Memory B cell (primary cell): ENCODE measurements at regions not wholly inside any gene's neighbourhood (a gene's known extent, or its start where the extent isn't known, plus 50 kb on each side); places are given as distances from the start of the nearest gene placed in this dataset.

Experiments used
- ATAC-seq: fragments of 150-1000 bp; cut with Tn5 transposase; 2 replicates; pipeline ENCODE4 v1.10.0; 2021; ENCODE audit warnings: low read depth, mild to moderate bottlenecking, moderate library complexity
- DNase-seq, 2 donors: peaks; one replicate each; pipeline ENCODE4 v3.0.0; 2022; ENCODE audit warnings: low spot score in 2 of 2
- H3K27ac Mint-ChIP-seq: one replicate; pipeline ENCODE4 v1.8.0; 2022; ENCODE audit warnings: mild to moderate bottlenecking, moderate library complexity, mixed read lengths
- H3K27me3 Mint-ChIP-seq: one replicate; pipeline ENCODE4 v1.8.0; 2022; ENCODE audit warnings: mixed read lengths
- H3K36me3 Mint-ChIP-seq: one replicate; pipeline ENCODE4 v1.8.0; 2022; ENCODE audit warnings: mild to moderate bottlenecking, mixed read lengths
- H3K4me1 Mint-ChIP-seq: one replicate; pipeline ENCODE4 v1.8.0; 2022; ENCODE audit warnings: mixed read lengths
- H3K4me3 Mint-ChIP-seq: one replicate; pipeline ENCODE4 v1.8.0; 2022; ENCODE audit warnings: mild to moderate bottlenecking, moderate library complexity, mixed read lengths
- H3K9me3 Mint-ChIP-seq: one replicate; pipeline ENCODE4 v1.8.0; 2022; ENCODE audit warnings: mixed read lengths

- Mint-ChIP-seq H3K27me3 (no peaks in the 10 kb centered on the region), H3K36me3 (no peaks in the 10 kb centered on the region), H3K9me3 (peaks cover 11% of the 10 kb centered on the region), H3K4me3 (no peak overlapping the region), H3K4me1 (no peaks in the 10 kb centered on the region), H3K27ac (no peak overlapping the region)
- DNase-seq (no peak), ATAC-seq (no peak)
These were observed 323.5 kb upstream of the SALL1 start for GRCh38 chr16:51474414-51475091.

- no peaks in the 10 kb centered on the region for H3K36me3 Mint-ChIP-seq
- H3K4me3 Mint-ChIP-seq, result no peak overlapping the region
- no peak overlapping the region for H3K27ac Mint-ChIP-seq
- peaks cover 11% of the 10 kb centered on the region for H3K9me3 Mint-ChIP-seq
- DNase-seq (no peak), ATAC-seq (no peak)
- H3K27me3 Mint-ChIP-seq, result no peaks in the 10 kb centered on the region
- no peaks in the 10 kb centered on the region for H3K4me1 Mint-ChIP-seq
These were observed 322.0 kb upstream of the SALL1 start for GRCh38 chr16:51473091-51473490.

DNA sequence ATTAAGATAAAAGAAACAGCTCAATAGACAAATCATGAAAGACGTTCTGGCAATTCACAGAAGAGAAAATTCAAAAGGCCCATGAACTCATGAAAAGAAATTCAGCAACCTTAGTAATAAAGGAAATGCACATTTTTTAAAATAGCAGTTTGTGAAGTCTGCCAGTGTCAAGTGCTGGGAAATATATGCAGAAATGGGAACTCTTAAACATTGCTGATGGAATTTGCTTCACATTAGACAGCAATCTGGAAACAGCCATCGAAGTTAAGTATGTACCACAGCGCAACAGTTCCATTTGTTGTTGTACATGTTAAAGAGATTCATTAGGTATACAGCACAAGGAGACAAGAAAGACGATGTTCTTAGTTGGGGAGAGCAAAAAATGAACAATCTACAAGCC is 319.4 kb upstream of the SALL1 start:
- H3K27me3 Mint-ChIP-seq, result no peaks in the 10 kb centered on the region

DNA sequence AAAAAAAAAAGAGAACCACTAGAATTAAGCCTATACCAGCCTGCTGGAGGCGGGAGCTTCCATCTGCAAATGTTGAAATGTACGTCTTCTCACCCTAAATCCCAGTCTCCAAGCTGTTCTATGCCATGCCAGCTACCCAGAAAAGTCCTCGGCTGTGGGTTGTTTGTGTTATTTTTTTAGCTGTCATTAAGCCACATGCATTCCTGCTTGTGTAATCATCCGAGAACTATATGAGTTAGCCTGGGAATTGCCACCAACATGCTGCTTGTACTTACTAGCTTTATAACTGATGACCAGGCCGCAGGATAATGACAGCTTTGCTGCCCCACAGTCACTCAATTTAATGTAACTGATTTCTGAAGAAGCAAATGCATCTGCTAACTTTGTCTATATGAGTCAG is 313.9 kb upstream of the SALL1 start:
- ATAC-seq (no peak), DNase-seq (no peak)
- no peaks in the 10 kb centered on the region for H3K36me3 Mint-ChIP-seq

More for the DNA sequence above, 319.4 kb upstream of the SALL1 start:
- Mint-ChIP-seq H3K4me1 (no peaks in the 10 kb centered on the region), H3K27ac (no peak overlapping the region), H3K9me3 (peaks cover 8% of the 10 kb centered on the region), H3K4me3 (no peak overlapping the region), H3K36me3 (no peaks in the 10 kb centered on the region)
- DNase-seq (no peak), ATAC-seq (no peak)

DNA sequence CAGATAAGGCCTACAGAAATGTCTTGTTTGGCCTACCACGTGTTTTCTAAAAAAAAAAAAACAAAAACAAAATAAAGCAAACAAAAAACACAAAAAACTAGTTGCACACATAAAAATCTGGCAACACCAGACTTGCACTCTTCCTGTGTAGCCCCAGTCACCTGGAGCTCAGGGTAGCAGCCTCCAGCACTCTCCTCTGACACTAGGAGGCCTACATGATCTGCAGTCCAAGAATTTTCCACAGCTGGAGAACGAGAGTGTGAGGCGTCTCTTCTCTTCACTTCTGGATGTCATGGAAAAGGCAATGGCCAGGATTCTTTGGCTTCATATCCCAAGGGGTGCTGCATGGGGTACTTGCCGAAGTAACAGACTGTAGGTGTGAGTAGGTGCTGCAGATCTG is 310.2 kb upstream of the SALL1 start:
- H3K4me1 Mint-ChIP-seq, result no peaks in the 10 kb centered on the region
- no peaks in the 10 kb centered on the region for H3K36me3 Mint-ChIP-seq
- no peaks in the 10 kb centered on the region for H3K27me3 Mint-ChIP-seq
- no peak overlapping the region for H3K27ac Mint-ChIP-seq
- H3K4me3 Mint-ChIP-seq, result no peak overlapping the region
- no peak for DNase-seq
- no peak for ATAC-seq
- H3K9me3 Mint-ChIP-seq, result peaks cover 2% of the 10 kb centered on the region

More for the DNA sequence above, 313.9 kb upstream of the SALL1 start:
- no peak overlapping the region for H3K27ac Mint-ChIP-seq
- no peaks in the 10 kb centered on the region for H3K4me1 Mint-ChIP-seq
- H3K27me3 Mint-ChIP-seq, result no peaks in the 10 kb centered on the region
- H3K4me3 Mint-ChIP-seq, result no peak overlapping the region
- H3K9me3 Mint-ChIP-seq, result peaks cover 3% of the 10 kb centered on the region

DNA sequence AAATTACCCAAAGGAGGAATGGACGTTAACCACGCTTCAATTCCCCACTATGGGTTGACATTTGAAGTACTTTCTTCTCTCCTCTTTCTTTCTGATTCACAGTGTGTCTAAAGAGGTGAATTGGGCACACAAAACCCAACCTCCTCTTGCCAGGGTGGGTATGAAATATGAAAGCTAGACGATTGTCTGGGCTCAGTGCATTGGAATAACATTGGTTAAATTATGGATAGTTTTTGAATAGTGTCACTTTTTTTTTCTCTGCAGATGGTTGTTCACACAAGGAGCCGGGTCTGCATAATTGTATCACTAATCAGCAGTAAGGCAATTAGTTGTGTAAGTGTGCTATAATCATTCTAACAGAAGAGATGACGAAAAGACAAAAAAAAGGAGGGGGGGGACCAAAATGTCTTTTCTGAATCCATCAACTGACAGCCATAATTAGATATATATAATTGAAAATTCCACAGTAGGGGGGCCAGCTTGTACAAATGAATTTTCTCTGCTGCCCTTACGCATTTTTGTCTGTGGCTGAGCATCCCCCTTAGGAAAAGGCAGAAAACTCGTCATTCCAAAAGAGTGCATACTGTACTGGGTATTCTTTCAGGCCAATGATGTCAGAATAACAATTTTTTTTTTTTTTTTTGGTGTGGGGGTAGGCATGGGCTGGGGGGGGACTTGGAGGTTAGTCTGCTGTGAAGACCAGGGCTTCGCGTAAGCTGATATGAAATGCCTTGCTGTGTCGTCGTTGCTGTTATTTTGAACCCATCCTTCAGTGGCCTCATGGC is 307.5 kb upstream of the SALL1 start:
- H3K36me3 Mint-ChIP-seq, result no peaks in the 10 kb centered on the region
- DNase-seq (no peak), ATAC-seq (no peak)
- H3K27ac Mint-ChIP-seq, result no peak overlapping the region
- no peak overlapping the region for H3K4me3 Mint-ChIP-seq
- H3K27me3 Mint-ChIP-seq, result no peaks in the 10 kb centered on the region
- peaks cover 2% of the 10 kb centered on the region for H3K9me3 Mint-ChIP-seq
- no peaks in the 10 kb centered on the region for H3K4me1 Mint-ChIP-seq

GRCh38 chr16:51457775-51458174 is 306.7 kb upstream of the SALL1 start:
- Mint-ChIP-seq H3K9me3 (peaks cover 2% of the 10 kb centered on the region), H3K36me3 (no peaks in the 10 kb centered on the region), H3K27ac (no peak overlapping the region), H3K4me1 (no peaks in the 10 kb centered on the region), H3K27me3 (no peaks in the 10 kb centered on the region), H3K4me3 (no peak overlapping the region)
- DNase-seq, result no peak
- no peak for ATAC-seq

DNA sequence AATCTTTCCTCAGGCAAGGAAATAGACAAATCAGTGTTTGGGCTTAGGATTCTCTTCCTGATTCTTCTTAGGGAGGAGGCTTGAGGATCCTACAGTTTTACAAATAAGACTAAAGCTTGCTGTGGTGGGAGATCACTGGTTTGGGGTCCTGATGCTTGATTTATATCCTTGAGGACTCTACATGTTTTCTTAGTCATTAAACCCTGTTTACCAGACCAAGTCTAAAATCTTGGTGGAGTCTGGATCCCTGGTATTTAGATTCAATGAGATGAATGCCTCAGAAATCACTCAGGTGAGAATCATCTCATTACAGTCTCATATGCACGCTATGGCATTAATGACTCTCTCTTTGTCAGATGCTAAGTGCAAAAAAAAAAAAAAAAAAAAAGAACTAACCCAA is 304.3 kb upstream of the SALL1 start:
- ATAC-seq, result no peak
- no peak overlapping the region for H3K27ac Mint-ChIP-seq

GRCh38 chr16:51453251-51453650 is 302.2 kb upstream of the SALL1 start:
- Mint-ChIP-seq H3K4me1 (no peaks in the 10 kb centered on the region), H3K4me3 (no peak overlapping the region), H3K36me3 (no peaks in the 10 kb centered on the region), H3K27me3 (no peaks in the 10 kb centered on the region), H3K9me3 (peaks cover 2% of the 10 kb centered on the region), H3K27ac (no peak overlapping the region)
- DNase-seq (no peak), ATAC-seq (no peak)

More for the DNA sequence above, 304.3 kb upstream of the SALL1 start:
- Mint-ChIP-seq H3K4me3 (no peak overlapping the region), H3K27me3 (no peaks in the 10 kb centered on the region), H3K36me3 (no peaks in the 10 kb centered on the region), H3K9me3 (peaks cover 2% of the 10 kb centered on the region), H3K4me1 (no peaks in the 10 kb centered on the region)
- DNase-seq, result no peak

DNA sequence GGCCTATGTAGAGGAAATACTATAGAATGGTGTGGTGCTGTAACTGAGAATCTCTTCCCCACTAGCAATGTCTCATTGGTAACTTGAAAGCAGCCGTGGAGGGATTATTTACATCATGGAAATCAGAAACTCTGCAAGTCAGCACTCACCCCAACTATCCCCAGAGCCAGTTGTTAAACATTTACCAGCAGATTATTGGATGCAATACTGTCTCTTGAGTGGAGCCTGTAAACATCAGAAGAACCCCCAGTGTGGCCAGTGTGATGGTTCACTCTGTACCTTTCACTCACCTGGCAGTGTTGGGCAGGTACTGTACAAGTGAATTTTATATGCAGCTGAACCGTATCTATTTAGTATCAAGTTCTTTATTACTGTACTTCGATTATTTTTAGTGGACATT is 299.8 kb upstream of the SALL1 start:
- no peak overlapping the region for H3K27ac Mint-ChIP-seq
- H3K27me3 Mint-ChIP-seq, result no peaks in the 10 kb centered on the region
- no peak for DNase-seq
- H3K4me1 Mint-ChIP-seq, result no peaks in the 10 kb centered on the region
- H3K36me3 Mint-ChIP-seq, result no peaks in the 10 kb centered on the region
- ATAC-seq, result no peak
- no peak overlapping the region for H3K4me3 Mint-ChIP-seq
- H3K9me3 Mint-ChIP-seq, result peaks cover 2% of the 10 kb centered on the region

DNA sequence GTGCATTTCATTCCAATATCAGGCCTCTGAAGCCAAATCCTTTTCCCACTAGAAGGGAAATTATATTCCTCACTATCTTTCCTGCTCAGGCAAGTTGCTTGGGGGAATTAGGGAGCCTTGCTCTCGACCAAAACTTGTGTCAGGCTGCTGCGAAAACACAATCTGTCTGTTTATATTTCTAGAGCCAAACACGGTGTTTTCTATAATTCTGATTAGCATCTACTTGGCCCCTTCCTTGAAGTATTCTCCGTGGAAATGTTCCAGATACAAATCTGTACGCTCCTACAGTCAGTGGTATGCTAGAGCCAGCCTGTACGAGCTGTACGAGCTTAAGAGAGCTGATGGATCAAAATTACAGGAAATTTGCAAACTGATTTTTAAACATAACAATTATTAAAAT is 299.3 kb upstream of the SALL1 start:
- no peak overlapping the region for H3K27ac Mint-ChIP-seq
- peaks cover 2% of the 10 kb centered on the region for H3K9me3 Mint-ChIP-seq

DNA sequence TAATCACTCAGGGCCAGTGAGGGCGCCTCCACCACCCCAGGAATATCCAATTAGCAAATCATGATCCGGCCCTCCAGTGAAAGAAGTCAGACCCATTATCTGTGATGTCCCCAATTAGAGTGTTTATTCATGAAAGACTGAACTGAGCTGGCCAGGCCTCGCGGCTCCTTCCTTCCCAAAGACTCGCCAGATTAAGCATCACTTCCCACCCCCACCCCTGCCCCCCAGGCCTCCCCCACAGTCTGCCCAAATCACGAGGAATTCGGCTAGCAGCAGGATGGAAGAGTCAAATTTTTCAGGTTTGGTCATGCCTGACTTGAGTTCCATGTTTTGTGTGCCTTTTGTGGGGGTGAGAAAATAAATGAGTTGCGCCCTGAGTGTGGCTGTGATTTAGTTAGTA is 298.4 kb upstream of the SALL1 start:
- no peaks in the 10 kb centered on the region for H3K27me3 Mint-ChIP-seq
- no peaks in the 10 kb centered on the region for H3K36me3 Mint-ChIP-seq
- peaks cover 2% of the 10 kb centered on the region for H3K9me3 Mint-ChIP-seq
- H3K27ac Mint-ChIP-seq, result no peak overlapping the region
- H3K4me3 Mint-ChIP-seq, result no peak overlapping the region
- ATAC-seq (no peak), DNase-seq (no peak)
- no peaks in the 10 kb centered on the region for H3K4me1 Mint-ChIP-seq

More for the DNA sequence above, 299.3 kb upstream of the SALL1 start:
- Mint-ChIP-seq H3K27me3 (no peaks in the 10 kb centered on the region), H3K4me3 (no peak overlapping the region), H3K36me3 (no peaks in the 10 kb centered on the region), H3K4me1 (no peaks in the 10 kb centered on the region)
- DNase-seq (no peak), ATAC-seq (no peak)

- ATAC-seq (no peak), DNase-seq (no peak)
- Mint-ChIP-seq H3K9me3 (peaks cover 2% of the 10 kb centered on the region), H3K27ac (no peak overlapping the region), H3K27me3 (peaks cover 2% of the 10 kb centered on the region), H3K4me3 (no peak overlapping the region), H3K4me1 (no peaks in the 10 kb centered on the region), H3K36me3 (no peaks in the 10 kb centered on the region)
These were observed 294.2 kb upstream of the SALL1 start for GRCh38 chr16:51445250-51445649.

GRCh38 chr16:51443934-51444333 is 292.9 kb upstream of the SALL1 start:
- ATAC-seq (no peak), DNase-seq (no peak)
- Mint-ChIP-seq H3K4me1 (no peaks in the 10 kb centered on the region), H3K4me3 (no peak overlapping the region), H3K9me3 (peaks cover 2% of the 10 kb centered on the region), H3K27me3 (peaks cover 2% of the 10 kb centered on the region), H3K36me3 (no peaks in the 10 kb centered on the region), H3K27ac (no peak overlapping the region)
